GM19238 (cell line): ENCODE measurements at regions not wholly inside any gene's neighbourhood (a gene's known extent, or its start where the extent isn't known, plus 50 kb on each side); places are given as distances from the start of the nearest gene placed in this dataset.

Experiments
- DNase-seq: peaks from one replicate; pipeline ENCODE4 v3.0.0; 2011; ENCODE audit warnings: low spot score; ENCODE audit not compliant: insufficient read length

DNA sequence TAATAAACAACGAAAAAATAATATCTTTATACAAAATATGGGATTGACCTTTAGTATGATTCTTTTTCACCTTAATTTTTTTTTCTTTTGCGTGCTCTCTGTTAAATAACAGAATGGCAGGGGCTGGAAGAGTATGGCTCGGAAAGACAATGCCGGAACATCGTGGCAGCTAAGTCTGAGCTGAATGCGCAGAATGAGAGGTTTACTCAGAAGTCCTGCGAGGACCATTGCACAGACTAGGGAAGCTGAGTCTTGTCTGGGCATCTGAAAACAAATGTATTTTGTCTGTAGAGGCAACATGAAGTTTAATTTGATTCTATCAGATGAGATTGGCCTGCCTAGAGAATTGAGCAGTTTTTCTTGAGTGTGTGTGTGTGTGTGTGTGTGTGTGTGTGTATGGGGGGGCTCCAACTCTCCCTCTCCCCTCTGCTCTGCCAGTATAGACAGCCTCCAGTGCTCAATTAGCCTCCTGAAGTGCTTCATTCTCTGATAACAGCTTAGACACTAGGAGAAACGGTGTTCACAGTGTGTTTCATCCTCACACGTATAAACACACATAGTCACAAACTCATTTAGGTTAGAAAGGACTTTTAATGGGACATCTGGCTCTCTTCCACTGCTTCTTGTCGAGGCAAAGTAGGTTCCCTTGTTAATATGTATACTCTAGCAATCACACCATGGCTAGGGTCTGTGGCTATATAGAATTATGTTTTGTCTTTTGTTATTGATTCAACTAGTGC is 244.3 kb upstream of the SORL1-AS1 start:
- no peak for DNase-seq

DNA sequence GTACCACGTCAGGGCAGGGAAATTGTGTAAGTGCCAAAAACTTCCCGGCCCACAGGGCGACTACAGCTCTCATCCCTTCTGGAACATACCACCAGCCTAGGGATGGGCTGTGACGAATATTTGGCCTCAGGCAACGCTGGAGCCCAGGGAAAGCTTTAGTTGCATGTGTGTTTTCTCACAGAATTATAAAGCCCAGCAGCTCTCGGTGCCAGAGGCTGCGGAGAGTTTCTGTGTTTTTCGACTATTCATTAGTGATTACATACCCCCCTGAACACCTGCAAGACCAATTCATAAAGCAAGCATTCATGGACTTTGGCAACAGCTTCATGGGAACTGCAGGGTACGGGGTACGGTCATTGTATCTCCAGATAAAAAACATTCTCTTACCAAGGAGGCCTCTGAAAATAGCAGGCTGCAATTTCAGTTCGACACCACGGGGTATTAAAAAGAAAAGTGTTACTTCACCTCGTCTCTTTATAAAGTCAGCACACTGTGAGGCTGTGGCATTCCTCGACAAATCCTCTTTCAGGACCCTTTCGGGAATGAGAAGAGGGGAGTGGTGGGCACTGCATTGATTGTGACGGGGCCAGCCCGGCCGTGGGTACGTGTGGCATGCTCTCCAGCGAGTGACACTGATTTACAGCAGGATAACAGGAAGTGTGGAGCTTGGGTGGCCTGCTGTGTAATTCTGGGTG is 243.6 kb upstream of the SORL1-AS1 start:
- DNase-seq, result no peak

DNA sequence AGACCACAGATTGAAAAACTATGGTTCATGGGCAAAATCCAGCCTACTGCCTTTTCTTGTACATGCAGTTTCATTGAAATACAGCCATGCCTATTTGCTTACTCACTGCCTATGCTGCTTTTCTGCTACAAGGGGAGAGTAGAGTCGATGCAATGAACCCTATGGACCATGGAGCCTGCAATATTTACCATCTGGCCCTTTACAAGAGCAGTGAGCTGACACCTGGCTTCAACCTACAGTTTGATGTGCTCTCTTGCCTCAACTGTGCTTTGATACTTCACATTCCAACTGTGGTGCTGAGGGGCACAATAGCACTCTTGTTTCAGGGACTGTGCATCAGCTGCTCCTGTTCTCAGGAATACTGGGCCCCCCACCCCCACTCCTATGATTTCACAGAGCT is 239.5 kb upstream of the SORL1-AS1 start:
- DNase-seq, result no peak

DNA sequence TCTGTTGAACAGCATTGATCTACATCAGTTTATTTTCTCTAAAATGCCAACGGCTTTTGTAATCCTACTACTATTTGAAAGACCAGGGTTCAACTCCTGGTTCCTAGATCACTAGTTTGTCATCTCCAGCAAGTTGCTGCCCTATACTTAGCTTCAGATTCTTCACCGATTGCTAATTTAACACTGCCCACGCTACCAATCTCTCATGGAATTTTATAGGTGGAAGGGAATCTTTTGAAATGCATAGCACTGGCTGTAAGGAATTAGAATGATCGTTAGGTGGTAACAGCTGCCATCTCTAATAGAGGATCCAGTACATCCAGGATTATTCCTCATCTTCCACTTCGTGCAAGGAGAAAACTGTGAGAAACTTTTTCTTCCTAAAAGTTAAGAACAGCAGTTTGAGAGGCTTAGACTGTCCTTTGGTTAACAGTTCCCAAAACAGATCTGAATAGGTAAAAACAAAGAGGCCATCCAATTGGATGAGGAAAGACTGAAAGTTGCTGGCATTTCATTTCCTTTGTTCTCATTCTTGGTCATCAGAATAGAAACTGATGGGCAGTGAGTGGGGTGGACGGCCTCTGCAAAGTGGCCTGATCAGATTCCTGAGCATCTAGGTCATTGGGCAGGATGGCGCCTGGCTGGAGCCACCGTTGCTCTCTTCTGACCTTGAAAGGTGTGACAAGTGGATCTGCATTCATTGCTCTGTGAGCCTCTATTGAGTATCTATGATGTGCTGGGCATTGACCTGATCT is 236.3 kb upstream of the SORL1-AS1 start:
- DNase-seq, result no peak

DNA sequence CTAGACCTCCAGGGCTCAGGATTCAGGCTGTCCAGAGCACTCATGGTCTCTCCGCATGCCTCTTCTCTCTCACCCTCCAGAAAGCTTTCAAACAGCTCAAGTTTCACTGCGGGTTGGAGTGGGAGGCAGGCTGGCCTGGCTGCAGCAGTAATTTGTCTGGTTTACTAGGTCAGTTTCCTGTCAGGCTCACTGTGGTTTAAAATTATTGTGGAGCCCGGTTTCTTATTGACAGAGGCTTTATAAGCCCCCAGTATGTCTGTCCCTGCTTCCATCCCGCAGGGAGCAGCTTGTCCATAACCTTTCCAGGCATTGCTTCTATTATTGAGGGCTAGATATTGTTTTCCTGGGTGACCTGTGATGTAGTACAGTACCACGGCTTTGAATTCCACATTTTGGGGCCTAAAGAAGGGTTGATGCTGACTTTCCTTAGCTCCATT is 235.3 kb upstream of the SORL1-AS1 start:
- no peak for DNase-seq

DNA sequence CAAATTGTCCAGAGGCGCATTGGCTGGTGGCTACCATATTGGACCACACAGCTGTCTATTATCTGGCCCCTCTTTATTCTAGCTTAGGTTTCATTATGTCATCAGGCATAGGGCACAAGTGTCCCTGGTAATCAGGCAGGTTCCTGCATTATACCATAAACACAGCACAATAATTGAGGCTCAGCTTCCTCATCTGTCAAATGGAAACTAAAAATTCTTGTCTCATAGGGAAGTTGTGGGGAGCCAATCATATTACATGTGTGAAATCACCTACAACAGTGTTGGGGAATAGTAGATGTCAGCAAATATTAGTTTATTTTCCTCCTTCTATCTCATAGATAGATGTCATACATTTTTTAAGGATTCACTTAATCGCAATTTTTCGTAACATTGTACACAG is 231.0 kb upstream of the SORL1-AS1 start:
- no peak for DNase-seq
